ENCODE measurements at regions not wholly inside any gene's neighbourhood (a gene's known extent, or its start where the extent isn't known, plus 50 kb on each side); places are given as distances from the start of the nearest gene placed in this dataset.

GRCh38 chr10:2117641-2118040 is 380.3 kb upstream of the ADARB2 start:
- ATAC-seq (ENCODE audit: low read depth) (no peak), DNase-seq (no peak)
- H3K56ac ChIP-seq (ENCODE audit: extremely low read depth, insufficient read depth, low read length): no peak overlapping the region
- no peak overlapping the region for H3K4ac ChIP-seq (ENCODE audit: low read depth, low read length)
- POLR2A ChIA-PET (ENCODE audit: unreplicated experiment): no interaction called here
- H3K4me1 ChIP-seq (ENCODE audit: control insufficient read depth, insufficient read depth, low read length): no peaks in the 10 kb centered on the region
- no peak for TF ChIP-seq RCOR1 (IDR thresholded peaks at IDR 0.05; ENCODE audit: insufficient replicate concordance, low read length)
- TF ChIP-seq CHD1 (IDR thresholded peaks at IDR 0.05; ENCODE audit: low read depth, low read length): no peak
- TF ChIP-seq MAZ (IDR thresholded peaks at IDR 0.05; ENCODE audit: borderline replicate concordance, low read depth, low read length): no peak
- CTCF ChIA-PET: no interaction called here
- no peak overlapping the region for H3K27ac ChIP-seq (ENCODE audit: insufficient read depth, low read length)
- no peak overlapping the region for H3K4me2 ChIP-seq (ENCODE audit: low read depth, low read length)
- no peak overlapping the region for H4K5ac ChIP-seq (ENCODE audit: low read depth, low read length)
- no peak overlapping the region for H2BK120ac ChIP-seq (ENCODE audit: low read depth, low read length)
- H3K18ac ChIP-seq (ENCODE audit: low read depth, low read length): no peak overlapping the region
- no peaks in the 10 kb centered on the region for H3K79me1 ChIP-seq (ENCODE audit: low read depth in 1 of 2, low read length in 2 of 2)
- no peak overlapping the region for H3K4me3 ChIP-seq (ENCODE audit: insufficient read depth, low read depth, low read length)
- H4K8ac ChIP-seq (ENCODE audit: low read depth in 2 of 2, low read length in 2 of 2): no peak overlapping the region
- no peak overlapping the region for H2BK20ac ChIP-seq (ENCODE audit: low read depth, low read length)
- in situ Hi-C loops (cut with MboI; ENCODE audit: low sequenced_read_pairs): no loop called here
- no peak overlapping the region for H2BK5ac ChIP-seq (ENCODE audit: low read depth, low read length, poor library complexity, severe bottlenecking)
- no peak overlapping the region for H3K9ac ChIP-seq (ENCODE audit: low read depth, low read length)
- dilution Hi-C loops (cut with HindIII; ENCODE audit: low sequenced_read_pairs, unreplicated experiment): no loop called here
- no CpG with 5 or more reads among the region's 1 CpG for WGBS, 2 experiments (ENCODE audit: extremely low coverage in 2 of 2, insufficient read length in 1 of 2)
- intact Hi-C loops (cut with micrococcal nuclease): no loop called here
- H2AFZ ChIP-seq (replicated peaks; ENCODE audit: low read length, poor library complexity): no peak overlapping the region
- no peak overlapping the region for H4K91ac ChIP-seq (ENCODE audit: insufficient read depth, low read depth, low read length)
- H3K36me3 ChIP-seq (ENCODE audit: control insufficient read depth, insufficient read depth, low read length): no peaks in the 10 kb centered on the region
- no TSS peak for BruUV-seq (replicated peaks)
- H3K9me1 ChIP-seq (ENCODE audit: insufficient read depth, low read length): no peaks in the 10 kb centered on the region
- H3K14ac ChIP-seq (replicated peaks; ENCODE audit: low read depth, low read length): no peak overlapping the region
- H3K23ac ChIP-seq (ENCODE audit: low read depth, low read length): no peak overlapping the region
- H3K9me3 ChIP-seq (ENCODE audit: control insufficient read depth, insufficient read depth, low read length): peaks cover 33% of the 10 kb centered on the region
- no peaks in the 10 kb centered on the region for H3K27me3 ChIP-seq (ENCODE audit: control insufficient read depth, insufficient read depth, low read length)
- no peak overlapping the region for H2AK5ac ChIP-seq (ENCODE audit: low read depth, low read length)
- H4K20me1 ChIP-seq (ENCODE audit: insufficient read depth, low read length): no peaks in the 10 kb centered on the region
- H2BK15ac ChIP-seq (ENCODE audit: low read depth, low read length): no peak overlapping the region
- no peak overlapping the region for H2AK9ac ChIP-seq (replicated peaks; ENCODE audit: low read depth, low read length, poor library complexity)
